GM21360 (cell line): ENCODE measurements at regions not wholly inside any gene's neighbourhood (a gene's known extent, or its start where the extent isn't known, plus 50 kb on each side); places are given as distances from the start of the nearest gene placed in this dataset.
"Not testable (repeated sequence)": the region's sequence is repeated elsewhere in the genome, so short reads cannot be mapped to it uniquely, and the experiment has no call there.

Experiments used
- ATAC-seq: cut with Tn5 transposase; IDR thresholded peaks from one replicate; pipeline ENCODE4 v1.9.1; 2021; ENCODE audit warnings: mild to moderate bottlenecking, moderate library complexity; ENCODE audit not compliant: unreplicated experiment

GRCh38 chr9:115759426-115759825, 394.2 kb upstream of the PAPPA start:
- ATAC-seq, result no peak

- no peak for ATAC-seq
These were observed 388.9 kb upstream of the PAPPA start for GRCh38 chr9:115764645-115765044.

- ATAC-seq, result no peak
These were observed 388.5 kb upstream of the PAPPA start for GRCh38 chr9:115765060-115765459.

- ATAC-seq, result no peak
These were observed 387.1 kb upstream of the PAPPA start for GRCh38 chr9:115766370-115766955.

- no peak for ATAC-seq
These were observed 383.1 kb upstream of the PAPPA start for GRCh38 chr9:115770521-115770920.

GRCh38 chr9:115775659-115776058, 377.9 kb upstream of the PAPPA start:
- no peak for ATAC-seq

- ATAC-seq, result no peak
These were observed 376.0 kb upstream of the PAPPA start for GRCh38 chr9:115777610-115778009.

- ATAC-seq, result no peak
These were observed 372.4 kb upstream of the PAPPA start for GRCh38 chr9:115781070-115781736.

- ATAC-seq, result no peak
These were observed 367.3 kb upstream of the PAPPA start for GRCh38 chr9:115786321-115786720.

- no peak for ATAC-seq
These were observed 363.1 kb upstream of the PAPPA start for GRCh38 chr9:115790520-115790919.

GRCh38 chr9:115794921-115795475, 358.6 kb upstream of the PAPPA start:
- no peak for ATAC-seq

- ATAC-seq, result no peak
These were observed 353.9 kb upstream of the PAPPA start for GRCh38 chr9:115799734-115800133.

- ATAC-seq, result no peak
These were observed 349.4 kb upstream of the PAPPA start for GRCh38 chr9:115804206-115804605.

GRCh38 chr9:115808108-115808507, 345.5 kb upstream of the PAPPA start:
- ATAC-seq, result no peak

- ATAC-seq, result no peak
These were observed 344.9 kb upstream of the PAPPA start for GRCh38 chr9:115808695-115809094.

GRCh38 chr9:115810166-115810565, 343.4 kb upstream of the PAPPA start:
- no peak for ATAC-seq

GRCh38 chr9:115814081-115814480, 339.5 kb upstream of the PAPPA start:
- ATAC-seq, result no peak

- ATAC-seq, result no peak
These were observed 337.8 kb upstream of the PAPPA start for GRCh38 chr9:115815786-115816185.

GRCh38 chr9:115818651-115819050, 334.9 kb upstream of the PAPPA start:
- ATAC-seq, result not testable (repeated sequence)

GRCh38 chr9:115832031-115832430, 321.6 kb upstream of the PAPPA start:
- no peak for ATAC-seq

GRCh38 chr9:115837618-115838017, 316.0 kb upstream of the PAPPA start:
- ATAC-seq, result no peak

- ATAC-seq, result no peak
These were observed 315.2 kb upstream of the PAPPA start for GRCh38 chr9:115838417-115838816.

- not testable (repeated sequence) for ATAC-seq
These were observed 309.2 kb upstream of the PAPPA start for GRCh38 chr9:115844433-115844832.
